Skeletal muscle tissue (tissue), 3 donors: ENCODE measurements at regions not wholly inside any gene's neighbourhood (a gene's known extent, or its start where the extent isn't known, plus 50 kb on each side); places are given as distances from the start of the nearest gene placed in this dataset.

Experiments used
- H3K27ac ChIP-seq: one replicate; pipeline ENCODE4 v1.7.0; 2013; ENCODE audit warnings: mild to moderate bottlenecking, low read depth, low read length, inconsistent platforms
- H3K27me3 ChIP-seq, 3 donors: one replicate each; pipeline ENCODE4 v1.7.0; 2013; ENCODE audit warnings: low read length in 3 of 3; ENCODE audit not compliant: control insufficient read depth in 3 of 3, insufficient read depth in 3 of 3
- H3K36me3 ChIP-seq, 3 donors: one replicate each; pipeline ENCODE4 v1.7.0; 2013; ENCODE audit warnings: low read length in 3 of 3; ENCODE audit not compliant: control insufficient read depth in 3 of 3, insufficient read depth in 3 of 3
- H3K4me1 ChIP-seq, 3 donors: one replicate each; pipeline ENCODE4 v1.7.0; 2013; ENCODE audit warnings: low read length in 3 of 3, mild to moderate bottlenecking in 3 of 3; ENCODE audit not compliant: control insufficient read depth in 3 of 3, insufficient read depth in 3 of 3
- H3K4me3 ChIP-seq, 3 donors: one replicate each; pipeline ENCODE4 v1.7.0; 2013; ENCODE audit warnings: low read length in 3 of 3
- H3K9ac ChIP-seq, 3 donors: one replicate each; pipeline ENCODE4 v1.7.0; 2013; ENCODE audit warnings: low read length in 3 of 3, mild to moderate bottlenecking in 3 of 3, moderate library complexity in 2 of 3, low read depth in 1 of 3
- H3K9me3 ChIP-seq, 3 donors: one replicate each; pipeline ENCODE4 v1.7.0; 2013; ENCODE audit warnings: low read length in 3 of 3; ENCODE audit not compliant: control insufficient read depth in 3 of 3
- donor health status: Osteomylitis.

DNA sequence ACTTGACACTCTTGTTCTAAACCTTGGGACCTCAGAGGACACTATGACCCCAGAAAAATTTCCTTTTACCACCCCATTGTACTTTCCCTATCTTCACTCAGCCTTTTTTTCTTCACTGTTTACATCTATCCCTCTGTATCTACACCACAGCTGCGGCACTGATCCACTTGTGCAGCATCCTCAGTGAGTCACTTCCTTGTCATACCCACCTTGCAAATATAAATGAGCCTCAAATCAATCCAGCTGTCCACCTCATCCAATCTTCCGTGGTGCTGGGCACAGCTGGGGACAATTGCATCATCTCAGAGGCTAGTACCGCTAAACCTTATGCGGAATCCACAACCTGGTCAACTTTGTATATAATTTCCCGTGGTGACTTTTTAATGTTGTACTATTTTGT is 710.5 kb downstream of the QKI start:
- Histone ChIP-seq H3K27ac (no peak overlapping the region), H3K9me3 (no peaks in the 10 kb centered on the region), H3K27me3 (no peaks in the 10 kb centered on the region), H3K9ac (no peak overlapping the region), H3K4me1 (no peaks in the 10 kb centered on the region), H3K4me3 (no peak overlapping the region), H3K36me3 (no peaks in the 10 kb centered on the region)

GRCh38 chr6:164124473-164124872 is 710.0 kb downstream of the QKI start:
- Histone ChIP-seq H3K4me3 (no peak overlapping the region), H3K27ac (no peak overlapping the region), H3K9ac (no peak overlapping the region), H3K27me3 (no peaks in the 10 kb centered on the region), H3K4me1 (no peaks in the 10 kb centered on the region), H3K36me3 (no peaks in the 10 kb centered on the region), H3K9me3 (no peaks in the 10 kb centered on the region)

GRCh38 chr6:164122109-164122508 is 707.6 kb downstream of the QKI start:
- no peaks in the 10 kb centered on the region for H3K27me3 ChIP-seq
- H3K9me3 ChIP-seq, result no peaks in the 10 kb centered on the region
- no peak overlapping the region for H3K4me3 ChIP-seq
- no peaks in the 10 kb centered on the region for H3K36me3 ChIP-seq
- no peaks in the 10 kb centered on the region for H3K4me1 ChIP-seq
- H3K27ac ChIP-seq, result no peak overlapping the region
- no peak overlapping the region for H3K9ac ChIP-seq

DNA sequence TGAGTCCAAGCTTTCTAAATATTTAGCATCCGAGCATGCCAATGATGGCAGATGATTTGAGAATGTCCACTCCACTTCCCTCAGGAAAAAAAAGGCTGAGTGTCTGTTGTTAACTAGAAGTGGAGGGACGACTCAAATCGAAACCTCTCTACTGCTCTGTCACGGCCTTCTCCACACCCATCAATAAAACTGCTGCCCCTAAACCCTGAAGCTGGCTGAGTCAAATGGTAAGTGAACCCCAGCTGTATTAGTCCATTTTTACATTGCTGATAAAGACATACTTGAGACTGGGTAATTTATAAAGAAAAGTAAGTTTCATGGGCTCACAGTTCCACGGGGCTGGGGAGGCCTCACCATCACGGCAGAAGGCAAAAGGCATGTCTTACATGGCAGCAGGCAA is 707.0 kb downstream of the QKI start:
- H3K4me1 ChIP-seq, result no peaks in the 10 kb centered on the region
- H3K27ac ChIP-seq, result no peak overlapping the region
- no peaks in the 10 kb centered on the region for H3K36me3 ChIP-seq
- H3K9me3 ChIP-seq, result no peaks in the 10 kb centered on the region
- H3K4me3 ChIP-seq, result no peak overlapping the region
- H3K27me3 ChIP-seq, result no peaks in the 10 kb centered on the region
- no peak overlapping the region for H3K9ac ChIP-seq

DNA sequence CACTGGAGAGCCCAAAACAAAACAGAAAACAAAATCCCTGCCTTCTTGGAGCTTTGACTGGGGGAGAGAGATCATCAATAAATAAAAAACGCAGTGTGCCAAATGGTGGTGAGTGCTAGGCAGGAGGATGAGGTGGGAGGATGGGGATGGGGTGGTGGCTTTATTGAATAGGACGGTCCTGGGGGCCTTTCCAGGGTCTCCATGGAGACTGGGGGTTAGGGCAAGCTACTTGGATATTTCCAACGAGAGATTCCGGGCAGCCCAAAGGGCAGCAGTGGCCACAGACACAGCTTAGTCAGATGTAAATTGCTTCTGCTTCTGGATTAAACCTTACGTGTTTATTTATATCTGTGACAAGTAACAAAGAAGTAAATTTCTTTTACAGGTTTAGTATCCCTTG is 700.1 kb downstream of the QKI start:
- Histone ChIP-seq H3K27me3 (no peaks in the 10 kb centered on the region), H3K9me3 (no peaks in the 10 kb centered on the region), H3K9ac (peak overlapping the region in 1 of 3 donors; percentile 25), H3K36me3 (no peaks in the 10 kb centered on the region), H3K27ac (no peak overlapping the region), H3K4me3 (peak overlapping the region in 1 of 3 donors; percentile 17), H3K4me1 (peaks cover 2 to 9% (median 9%) of the 10 kb centered on the region in 3 donors)

GRCh38 chr6:164114051-164114450 is 699.5 kb downstream of the QKI start:
- no peaks in the 10 kb centered on the region for H3K36me3 ChIP-seq
- H3K9me3 ChIP-seq, result no peaks in the 10 kb centered on the region
- H3K27ac ChIP-seq, result no peak overlapping the region
- H3K27me3 ChIP-seq, result no peaks in the 10 kb centered on the region
- H3K4me3 ChIP-seq, result no peak overlapping the region
- peaks cover 8 to 15% (median 15%) of the 10 kb centered on the region in 3 donors for H3K4me1 ChIP-seq
- H3K9ac ChIP-seq, result no peak overlapping the region

DNA sequence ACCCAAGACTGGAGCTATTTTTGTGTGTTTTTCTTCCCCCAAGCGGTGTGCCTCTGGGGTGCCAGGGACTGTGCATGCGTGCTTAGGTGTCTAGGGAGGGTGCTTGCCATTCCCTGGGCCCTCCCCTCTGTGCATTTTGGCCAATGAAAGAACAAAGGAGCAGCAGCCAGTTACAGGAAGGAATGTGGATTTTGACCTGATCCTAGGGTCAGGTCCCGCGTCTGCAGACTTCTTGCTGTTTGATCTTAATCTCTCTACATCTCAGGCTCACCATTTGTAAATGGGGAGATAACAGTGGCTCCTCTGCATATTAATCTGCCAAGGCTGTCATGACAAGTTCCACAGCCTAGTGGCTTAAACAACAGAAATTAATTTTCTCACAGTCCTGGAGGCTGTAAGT is 699.1 kb downstream of the QKI start:
- H3K9me3 ChIP-seq, result no peaks in the 10 kb centered on the region
- H3K36me3 ChIP-seq, result no peaks in the 10 kb centered on the region
- H3K27me3 ChIP-seq, result no peaks in the 10 kb centered on the region
- H3K4me3 ChIP-seq, result no peak overlapping the region
- no peak overlapping the region for H3K27ac ChIP-seq
- peaks cover 12 to 19% (median 19%) of the 10 kb centered on the region in 3 donors for H3K4me1 ChIP-seq
- no peak overlapping the region for H3K9ac ChIP-seq

DNA sequence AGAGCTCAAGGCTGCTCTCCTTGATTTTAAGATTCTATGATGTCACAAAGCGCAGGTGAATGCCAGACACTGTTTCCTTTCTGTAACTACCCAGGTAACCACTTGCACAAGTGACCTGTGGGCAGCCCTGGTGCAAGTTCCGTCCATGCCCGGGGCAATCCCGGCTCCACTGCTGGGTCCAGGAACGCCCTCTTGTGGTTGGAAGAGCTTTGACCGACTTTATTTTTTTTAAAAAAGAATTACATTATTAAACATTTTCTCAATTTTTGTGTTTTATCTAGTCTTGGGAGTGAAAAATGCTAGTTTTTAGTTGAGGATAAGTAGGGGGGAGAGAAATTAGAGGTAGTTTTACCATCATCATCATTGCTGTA is 695.2 kb downstream of the QKI start:
- no peaks in the 10 kb centered on the region for H3K9me3 ChIP-seq
- peak overlapping the region; percentile 62 to 88 (median 81) for H3K9ac ChIP-seq
- peak overlapping the region; percentile 91 for H3K27ac ChIP-seq
- H3K4me1 ChIP-seq, result peaks cover 29 to 40% (median 39%) of the 10 kb centered on the region in 3 donors
- no peaks in the 10 kb centered on the region for H3K27me3 ChIP-seq
- H3K4me3 ChIP-seq, result peak overlapping the region; percentile 30 to 70 (median 65)
- no peaks in the 10 kb centered on the region for H3K36me3 ChIP-seq

DNA sequence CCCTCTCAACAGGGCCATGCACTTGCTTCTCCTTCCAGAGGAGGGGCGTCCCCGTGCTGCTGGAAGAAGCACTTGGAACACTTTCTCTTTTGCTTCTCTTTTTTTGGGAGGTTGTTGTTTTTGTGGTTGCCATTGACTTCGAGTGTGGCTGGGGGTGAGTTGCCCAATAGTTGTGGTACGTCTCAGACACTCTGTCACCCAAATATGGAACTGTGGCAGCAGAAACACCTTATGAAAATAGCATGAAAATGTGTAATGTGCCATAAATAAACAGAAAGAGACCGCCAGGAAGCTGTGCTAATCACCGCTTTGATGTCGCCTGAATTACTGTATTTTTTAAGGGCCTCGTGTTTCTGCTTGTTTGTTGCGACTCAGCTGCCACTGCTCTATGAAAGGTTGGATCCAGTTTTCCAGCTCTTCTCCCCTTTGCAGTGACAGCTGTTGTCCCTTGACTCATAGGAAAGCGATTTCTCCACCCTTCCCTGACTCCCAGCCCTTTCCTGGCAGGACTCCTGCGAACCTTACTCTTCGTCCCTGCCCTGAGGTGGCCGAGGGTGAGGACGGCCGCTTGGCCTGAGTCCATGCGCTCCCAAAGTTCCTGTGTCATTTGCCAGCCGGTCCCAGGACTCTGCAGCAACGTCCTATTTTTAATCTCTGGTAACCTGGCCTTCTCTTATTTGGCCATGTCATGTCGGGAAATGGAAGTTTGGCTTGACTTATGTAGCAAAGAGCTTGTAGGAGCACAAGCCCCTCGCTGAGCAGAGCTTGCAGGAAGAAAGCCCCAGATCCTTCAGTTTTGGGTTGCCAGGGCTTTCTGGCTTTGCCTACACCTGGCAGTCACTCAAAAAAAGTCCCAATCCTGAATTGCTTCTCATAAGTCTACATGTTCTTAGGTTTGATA is 694.6 kb downstream of the QKI start:
- Histone ChIP-seq H3K27me3 (no peaks in the 10 kb centered on the region), H3K9ac (peak overlapping the region; percentile 78 to 88 (median 81)), H3K4me1 (peaks cover 29 to 40% (median 39%) of the 10 kb centered on the region in 3 donors), H3K27ac (peak overlapping the region; percentile 91), H3K36me3 (no peaks in the 10 kb centered on the region), H3K9me3 (no peaks in the 10 kb centered on the region), H3K4me3 (peak overlapping the region; percentile 57 to 70 (median 65))

DNA sequence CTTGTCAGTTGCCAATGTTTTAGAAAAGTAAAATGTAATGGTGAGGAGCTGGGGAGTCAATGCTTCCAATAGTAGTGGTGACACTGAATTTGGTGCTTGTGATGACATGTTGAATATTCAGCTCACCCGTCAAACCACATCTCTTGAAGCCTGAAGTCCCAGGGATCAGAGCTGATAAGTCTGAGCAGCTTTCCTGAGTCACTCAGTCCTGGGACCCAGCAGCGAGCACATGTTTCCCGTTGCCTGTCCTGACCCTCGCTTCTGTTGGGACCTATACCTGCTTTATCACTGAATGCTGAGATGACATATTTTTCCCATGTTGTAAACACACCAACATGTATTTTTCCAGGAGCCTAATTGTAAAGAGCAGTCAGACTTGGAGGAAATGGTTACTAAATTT is 693.6 kb downstream of the QKI start:
- H3K36me3 ChIP-seq, result no peaks in the 10 kb centered on the region
- peak overlapping the region; percentile 91 for H3K27ac ChIP-seq
- no peaks in the 10 kb centered on the region for H3K27me3 ChIP-seq
- H3K9me3 ChIP-seq, result no peaks in the 10 kb centered on the region
- H3K4me1 ChIP-seq, result peaks cover 29 to 43% (median 39%) of the 10 kb centered on the region in 3 donors
- peak overlapping the region in 2 of 3 donors; percentile 57 to 65 for H3K4me3 ChIP-seq
- H3K9ac ChIP-seq, result peak overlapping the region in 2 of 3 donors; percentile 78 to 81
